H1 (cell line): ENCODE measurements at regions not wholly inside any gene's neighbourhood (a gene's known extent, or its start where the extent isn't known, plus 50 kb on each side); places are given as distances from the start of the nearest gene placed in this dataset.

Source experiments
- CTCF ChIA-PET: fragments of 300-600 bp; sonication (Branson Sonifier 250); formaldehyde crosslinking; loops from one replicate; lab custom pipeline; 2021; ENCODE audit not compliant: partially characterized antibody; lab: Charles Lee
- POLR2A ChIA-PET: fragments of 300-600 bp; sonication (Branson Sonifier 250); formaldehyde crosslinking; loops from one replicate; lab custom pipeline; 2021; ENCODE audit warnings: inconsistent platforms; ENCODE audit not compliant: partially characterized antibody; lab: Charles Lee
- DNase-seq, 2 experiments: peaks; one replicate each; pipeline versions ENCODE4 v3.0.0 to v3.0.0-alpha.2; 2010 to 2022; ENCODE audit warnings: low spot score in 2 of 2, low read depth in 1 of 2, mixed read lengths in 1 of 2
- FAIRE-seq: peaks from 2 replicates; lab custom pipeline; 2011; peaks lifted over from hg19 to GRCh38; lab: Jason Lieb, UNC
- H2AFZ ChIP-seq: 2 replicates; pipeline ENCODE4 v1.8.1; 2012; ENCODE audit warnings: low read length, inconsistent platforms
- H2AK5ac ChIP-seq: 2 replicates; pipeline ENCODE4 v1.6.1; 2013; ENCODE audit warnings: low read depth, low read length
- H2BK120ac ChIP-seq: replicated peaks from 2 replicates; pipeline ENCODE3; 2013; ENCODE audit warnings: low read depth, low read length, inconsistent platforms
- H2BK12ac ChIP-seq: 2 replicates; pipeline ENCODE4 v1.6.1; 2013; ENCODE audit warnings: low read depth, low read length
- H2BK15ac ChIP-seq: 2 replicates; pipeline ENCODE4 v1.6.1; 2013; ENCODE audit warnings: low read length
- H2BK20ac ChIP-seq: 2 replicates; pipeline ENCODE4 v1.6.1; 2013; ENCODE audit warnings: low read length
- H2BK5ac ChIP-seq: 2 replicates; pipeline ENCODE4 v1.6.1; 2013; ENCODE audit warnings: low read depth, low read length
- H3K14ac ChIP-seq: 2 replicates; pipeline ENCODE4 v1.6.1; 2013; ENCODE audit warnings: inconsistent platforms; ENCODE audit not compliant: insufficient read length
- H3K18ac ChIP-seq: 2 replicates; pipeline ENCODE4 v1.6.1; 2013; ENCODE audit warnings: low read length; ENCODE audit errors: extremely low read depth
- H3K23ac ChIP-seq: 2 replicates; pipeline ENCODE4 v1.6.1; 2013; ENCODE audit warnings: inconsistent platforms; ENCODE audit not compliant: insufficient read length
- H3K23me2 ChIP-seq: 2 replicates; pipeline ENCODE4 v1.6.1; 2013; ENCODE audit warnings: low read depth, low read length
- H3K27ac ChIP-seq: 2 replicates; pipeline ENCODE4 v1.6.1; 2011; ENCODE audit warnings: low read depth, low read length, inconsistent platforms
- H3K27me3 ChIP-seq, 4 experiments: replicated peaks in 1 of 4; 1 replicate in 1 of 4; 2 replicates in 3 of 4; pipeline versions ENCODE4 v1.6.1 to v1.8.1; 2011 to 2013; ENCODE audit warnings: low read length in 3 of 4, mild to moderate bottlenecking in 3 of 4, inconsistent platforms in 2 of 4, mixed read lengths in 2 of 4, moderate library complexity in 1 of 4; ENCODE audit not compliant: control insufficient read depth in 3 of 4, insufficient read depth in 3 of 4; ENCODE audit errors: extremely low read depth in 1 of 4
- H3K36me3 ChIP-seq, 4 experiments: 2 replicates each; pipeline versions ENCODE4 v1.6.1 to v1.8.1; 2011 to 2013; ENCODE audit warnings: mild to moderate bottlenecking in 4 of 4, low read length in 3 of 4, moderate library complexity in 2 of 4, control low read depth in 1 of 4, inconsistent platforms in 1 of 4; ENCODE audit not compliant: insufficient read depth in 4 of 4, control insufficient read depth in 2 of 4
- H3K4ac ChIP-seq: replicated peaks from 2 replicates; pipeline ENCODE3; 2013; ENCODE audit warnings: low read length, low read depth, mixed read lengths, inconsistent platforms; ENCODE audit not compliant: insufficient read length
- H3K4me1 ChIP-seq, 4 experiments: replicated peaks in 1 of 4; 1 replicate in 1 of 4; 2 replicates in 3 of 4; pipeline versions ENCODE4 v1.6.1 to v1.8.1; 2011 to 2013; ENCODE audit warnings: low read length in 3 of 4, inconsistent platforms in 2 of 4, mixed read lengths in 1 of 4; ENCODE audit not compliant: insufficient read depth in 4 of 4, control insufficient read depth in 3 of 4
- H3K4me2 ChIP-seq, 2 experiments: 2 replicates each; pipeline versions ENCODE4 v1.6.1 to v1.8.1; 2011 to 2013; ENCODE audit warnings: low read depth in 2 of 2, low read length in 2 of 2, control low read depth in 1 of 2, inconsistent platforms in 1 of 2, mild to moderate bottlenecking in 1 of 2; ENCODE audit not compliant: insufficient read depth in 1 of 2
- H3K4me3 ChIP-seq, 4 experiments: fragments of 200-600, 300-600 bp in 1 of 4; sonication (generic), shearing (Covaris generic), sonication (Bioruptor Twin) in 1 of 4; 2 replicates each; pipeline versions ENCODE4 v1.5.1 to v1.8.1; 2011 to 2016; ENCODE audit warnings: low read length in 4 of 4, low read depth in 3 of 4, control low read depth in 2 of 4, inconsistent platforms in 2 of 4, mild to moderate bottlenecking in 2 of 4, mixed read lengths in 1 of 4, moderate library complexity in 1 of 4; ENCODE audit not compliant: insufficient read depth in 2 of 4; ENCODE audit errors: extremely low read depth in 1 of 4
- H3K56ac ChIP-seq: replicated peaks from 2 replicates; pipeline ENCODE3; 2013; ENCODE audit warnings: low read depth, mild to moderate bottlenecking, mixed read lengths, low read length, inconsistent platforms; ENCODE audit not compliant: insufficient read length
- H3K79me1 ChIP-seq: 2 replicates; pipeline ENCODE4 v1.6.1; 2013; ENCODE audit warnings: low read depth, low read length, control low read depth
- H3K79me2 ChIP-seq, 2 experiments: 2 replicates each; pipeline versions ENCODE4 v1.6.1 to v1.8.1; 2012 to 2013; ENCODE audit warnings: low read length in 2 of 2, mild to moderate bottlenecking in 2 of 2, inconsistent platforms in 1 of 2; ENCODE audit not compliant: insufficient read depth in 2 of 2, control insufficient read depth in 1 of 2
- H3K9ac ChIP-seq, 4 experiments: replicated peaks in 1 of 4; 1 replicate in 1 of 4; 2 replicates in 3 of 4; pipeline versions ENCODE4 v1.6.1 to v1.8.1; 2011 to 2013; ENCODE audit warnings: low read depth in 3 of 4, low read length in 3 of 4, control low read depth in 2 of 4, mild to moderate bottlenecking in 2 of 4, moderate library complexity in 2 of 4, inconsistent platforms in 1 of 4; ENCODE audit errors: extremely low read depth in 1 of 4
- H3K9me3 ChIP-seq, 2 experiments: 2 replicates each; pipeline versions ENCODE4 v1.6.1 to v1.8.1; 2012 to 2013; ENCODE audit warnings: mild to moderate bottlenecking in 2 of 2, moderate library complexity in 2 of 2, control low read depth in 1 of 2, inconsistent platforms in 1 of 2, low read depth in 1 of 2, low read length in 1 of 2, mixed read lengths in 1 of 2; ENCODE audit not compliant: insufficient read depth in 2 of 2
- H4K20me1 ChIP-seq, 2 experiments: replicated peaks in 1 of 2; 2 replicates each; pipeline versions ENCODE3 to v1.8.1; 2011 to 2013; ENCODE audit warnings: inconsistent platforms in 2 of 2, low read length in 2 of 2, mild to moderate bottlenecking in 1 of 2; ENCODE audit not compliant: insufficient read depth in 2 of 2, control insufficient read depth in 1 of 2
- H4K5ac ChIP-seq: 2 replicates; pipeline ENCODE4 v1.6.1; 2013; ENCODE audit warnings: low read length, low read depth, mixed read lengths, inconsistent platforms; ENCODE audit not compliant: insufficient read length
- H4K8ac ChIP-seq: 2 replicates; pipeline ENCODE4 v1.8.0; 2013; ENCODE audit warnings: mild to moderate bottlenecking, moderate library complexity, low read length, inconsistent platforms; ENCODE audit not compliant: insufficient read depth; ENCODE audit errors: extremely low read depth
- H4K91ac ChIP-seq: replicated peaks from 2 replicates; pipeline ENCODE3; 2013; ENCODE audit warnings: low read length, mixed read lengths, inconsistent platforms; ENCODE audit not compliant: insufficient read length
- CBX5 ChIP-seq: fragments of 300-800, 300-1000 bp; sonication (generic); IDR thresholded peaks from 2 replicates; pipeline ENCODE4 v1.7.1; 2016; ENCODE audit warnings: antibody characterized with exemption, low read length, low read depth
- CHD1 ChIP-seq: IDR thresholded peaks from 2 replicates; pipeline ENCODE4 v1.6.1; 2012; ENCODE audit warnings: low read depth, low read length, improper control_type of control experiment
- CREB1 ChIP-seq: IDR thresholded peaks from 2 replicates; pipeline ENCODE4 v1.6.1; 2012; ENCODE audit warnings: inconsistent platforms
- E2F6 ChIP-seq: IDR thresholded peaks from 2 replicates; pipeline ENCODE4 v1.6.1; 2012; ENCODE audit warnings: inconsistent platforms
- FOSL1 ChIP-seq: IDR thresholded peaks from 2 replicates; pipeline ENCODE4 v1.6.1; 2011; ENCODE audit warnings: mild to moderate bottlenecking, low read depth, low read length, moderate library complexity; ENCODE audit not compliant: insufficient read depth
- GTF2F1 ChIP-seq: IDR thresholded peaks from 2 replicates; pipeline ENCODE4 v1.6.1; 2012; ENCODE audit warnings: low read depth, low read length, improper control_type of control experiment, borderline replicate concordance
- HDAC2 ChIP-seq, 2 experiments: fragments of 300-600 bp in 1 of 2; sonication (generic) in 1 of 2; IDR thresholded peaks; 2 replicates each; pipeline ENCODE4 v1.6.1; 2011 to 2012; ENCODE audit warnings: low read depth in 2 of 2, low read length in 2 of 2, mild to moderate bottlenecking in 2 of 2, moderate library complexity in 2 of 2, borderline replicate concordance in 1 of 2, inconsistent platforms in 1 of 2
- JUN ChIP-seq: IDR thresholded peaks from 2 replicates; pipeline ENCODE4 v1.6.1; 2011; ENCODE audit warnings: low read depth, mild to moderate bottlenecking, improper control_type of control experiment, low read length
- JUND ChIP-seq: IDR thresholded peaks from 2 replicates; pipeline ENCODE4 v1.6.1; 2011; ENCODE audit warnings: mild to moderate bottlenecking, improper control_type of control experiment, low read length
- POLR2A ChIP-seq, 2 experiments: IDR thresholded peaks; 1 replicate in 1 of 2; 2 replicates in 1 of 2; pipeline ENCODE4 v1.6.1; 2011; ENCODE audit warnings: low read depth in 2 of 2, low read length in 2 of 2, mild to moderate bottlenecking in 2 of 2; ENCODE audit errors: control extremely low read depth in 1 of 2
- RNF2 ChIP-seq: fragments of 200-900, 300-1000 bp; sonication (generic); IDR thresholded peaks from 2 replicates; pipeline ENCODE4 v1.7.1; 2016; ENCODE audit warnings: borderline replicate concordance, low read depth, mild to moderate bottlenecking, antibody characterized with exemption, low read length; ENCODE audit not compliant: poor library complexity, severe bottlenecking; ENCODE audit errors: missing control alignments
- SIX5 ChIP-seq: IDR thresholded peaks from 2 replicates; pipeline ENCODE4 v1.6.1; 2011; ENCODE audit warnings: mild to moderate bottlenecking, low read depth, low read length
- SP2 ChIP-seq: IDR thresholded peaks from 2 replicates; pipeline ENCODE4 v1.6.1; 2012; ENCODE audit warnings: mild to moderate bottlenecking, low read length, inconsistent platforms
- SRF ChIP-seq: IDR thresholded peaks from 2 replicates; pipeline ENCODE4 v1.6.1; 2011; ENCODE audit warnings: mild to moderate bottlenecking, low read depth, low read length, moderate library complexity
- TAF7 ChIP-seq: optimal IDR thresholded peaks from 2 replicates; pipeline ENCODE3; 2011; ENCODE audit warnings: low read depth, mild to moderate bottlenecking, inconsistent platforms, low read length, moderate library complexity, borderline replicate concordance
- WGBS, 2 experiments: shearing (Covaris generic) in 1 of 2; methylation state at CpG; one replicate each; pipeline versions ENCODE4 v1.1.6 to v1.1.7; 2013 to 2015; ENCODE audit warnings: low lambda C conversion rate in 2 of 2, mixed read lengths in 2 of 2, inconsistent platforms in 1 of 2, low coverage in 1 of 2, missing lambda C conversion rate in 1 of 2; ENCODE audit not compliant: insufficient replicate concordance in 2 of 2, insufficient coverage in 1 of 2, insufficient read length in 1 of 2; ENCODE audit errors: extremely low coverage in 1 of 2, missing lambda C conversion rate in 1 of 2; 5-methylcytosine and 5-hydroxymethylcytosine counted together

GRCh38 chr12:87556985-87557384 lies 472.2 kb downstream of the C12orf50 start:
- no peak for DNase-seq
- H4K5ac ChIP-seq, result no peak overlapping the region
- no peaks in the 10 kb centered on the region for H3K36me3 ChIP-seq
- H3K27me3 ChIP-seq, result no peaks in the 10 kb centered on the region
- no peak overlapping the region for H2BK20ac ChIP-seq
- H3K4ac ChIP-seq, result no peak overlapping the region
- FAIRE-seq, result no peak
- 96% methylated on average over 5 of the region's 5 CpGs; no CpG with 5 or more reads in 1 of the 2 experiments for whole genome bisulfite sequencing, 2 experiments
- H3K18ac ChIP-seq, result no peak overlapping the region
- H2BK120ac ChIP-seq, result no peak overlapping the region
- H3K9me3 ChIP-seq, result no peaks in the 10 kb centered on the region; a peak in 1 of 4 replicates
- no peak overlapping the region for H4K8ac ChIP-seq
- no peak overlapping the region for H3K9ac ChIP-seq
- H3K4me2 ChIP-seq, result no peak overlapping the region
- ChIA-PET CTCF (interaction anchor here (0.9 kb wide), 1 partner anchor 9 kb away, joined by 3 read pairs; no protein-coding TSS in a partner anchor), POLR2A (no interaction called here)
- no peaks in the 10 kb centered on the region for H3K79me2 ChIP-seq
- no peak overlapping the region for H4K91ac ChIP-seq
- no peaks in the 10 kb centered on the region for H4K20me1 ChIP-seq
- H3K23ac ChIP-seq, result no peak overlapping the region
- H2BK5ac ChIP-seq, result no peak overlapping the region
- H3K4me1 ChIP-seq, result no peaks in the 10 kb centered on the region
- no peak overlapping the region for H3K27ac ChIP-seq
- H3K56ac ChIP-seq, result no peak overlapping the region
- H3K23me2 ChIP-seq, result no peaks in the 10 kb centered on the region; the same call in 1 of the 2 replicates
- H3K79me1 ChIP-seq, result no peaks in the 10 kb centered on the region
- no peak overlapping the region for H2AFZ ChIP-seq
- no peak overlapping the region for H3K14ac ChIP-seq
- no peak overlapping the region for H2AK5ac ChIP-seq
- H2BK15ac ChIP-seq, result no peak overlapping the region
- H2BK12ac ChIP-seq, result no peak overlapping the region
- no peak overlapping the region for H3K4me3 ChIP-seq
- no peak for TF ChIP-seq E2F6
- TF ChIP-seq SP2, result no peak
- TF ChIP-seq CHD1, result no peak
- TF ChIP-seq JUND, result no peak
- no peak for TF ChIP-seq FOSL1
- TF ChIP-seq POLR2A (IDR thresholded peaks at IDR 0.05; ENCODE audit: control extremely low read depth in 1 of 2, low read depth in 2 of 2, low read length in 2 of 2), result no peak
- TF ChIP-seq SRF, result no peak
- TF ChIP-seq HDAC2 (IDR thresholded peaks at IDR 0.05; ENCODE audit: borderline replicate concordance in 1 of 2, low read depth in 2 of 2, low read length in 2 of 2), result no peak
- no peak for TF ChIP-seq CBX5
- no peak for TF ChIP-seq SIX5
- no peak for TF ChIP-seq GTF2F1
- TF ChIP-seq TAF7, result no peak
- TF ChIP-seq CREB1, result no peak
- TF ChIP-seq RNF2, result no peak
- TF ChIP-seq JUN, result no peak
